Right lobe of liver (tissue), 4 donors: ENCODE measurements at regions not wholly inside any gene's neighbourhood (a gene's known extent, or its start where the extent isn't known, plus 50 kb on each side); places are given as distances from the start of the nearest gene placed in this dataset.

Experiments
- CTCF ChIP-seq, 4 donors: fragments of 200-600 bp in 3 of 4; fragments of 450-650 bp in 1 of 4; IDR thresholded peaks; one replicate each; pipeline versions ENCODE4 v1.5.1 to v1.8.0; 2016 to 2022; ENCODE audit warnings: antibody characterized with exemption in 4 of 4, mild to moderate bottlenecking in 2 of 4
- POLR2A ChIP-seq: fragments of 450-650 bp; IDR thresholded peaks from one replicate; pipeline ENCODE4 v1.6.1; 2017; ENCODE audit warnings: antibody characterized with exemption, mild to moderate bottlenecking
- donor health status: DM: no; HTN: no; CAD: no.
- donor health status: DM: no; HTN: no; CAD: no.
- donor health status: DM: no; HTN: yes; CAD: no.

GRCh38 chr9:83185488-83186154, 122.7 kb upstream of the RASEF start:
- TF ChIP-seq POLR2A (no peak), CTCF (IDR thresholded peaks at IDR 0.05) (no peak)
